HG03432 (cell line): ENCODE measurements at regions not wholly inside any gene's neighbourhood (a gene's known extent, or its start where the extent isn't known, plus 50 kb on each side); places are given as distances from the start of the nearest gene placed in this dataset.
"Not testable (repeated sequence)": the region's sequence is repeated elsewhere in the genome, so short reads cannot be mapped to it uniquely, and the experiment has no call there.

Experiments
- ATAC-seq: cut with Tn5 transposase; IDR thresholded peaks from one replicate; pipeline ENCODE4 v1.9.1; 2021; ENCODE audit warnings: mild to moderate bottlenecking, moderate library complexity; ENCODE audit not compliant: unreplicated experiment

GRCh38 chr19:37303591-37304171 is 67.2 kb upstream of the ZNF527 start:
- ATAC-seq = no peak

- ATAC-seq = no peak
These were observed 66.6 kb upstream of the ZNF527 start for GRCh38 chr19:37304190-37304883.

GRCh38 chr19:37304884-37305255 is 66.0 kb upstream of the ZNF527 start:
- no peak for ATAC-seq

- no peak for ATAC-seq
These were observed 64.4 kb upstream of the ZNF527 start for GRCh38 chr19:37306383-37306963.

DNA sequence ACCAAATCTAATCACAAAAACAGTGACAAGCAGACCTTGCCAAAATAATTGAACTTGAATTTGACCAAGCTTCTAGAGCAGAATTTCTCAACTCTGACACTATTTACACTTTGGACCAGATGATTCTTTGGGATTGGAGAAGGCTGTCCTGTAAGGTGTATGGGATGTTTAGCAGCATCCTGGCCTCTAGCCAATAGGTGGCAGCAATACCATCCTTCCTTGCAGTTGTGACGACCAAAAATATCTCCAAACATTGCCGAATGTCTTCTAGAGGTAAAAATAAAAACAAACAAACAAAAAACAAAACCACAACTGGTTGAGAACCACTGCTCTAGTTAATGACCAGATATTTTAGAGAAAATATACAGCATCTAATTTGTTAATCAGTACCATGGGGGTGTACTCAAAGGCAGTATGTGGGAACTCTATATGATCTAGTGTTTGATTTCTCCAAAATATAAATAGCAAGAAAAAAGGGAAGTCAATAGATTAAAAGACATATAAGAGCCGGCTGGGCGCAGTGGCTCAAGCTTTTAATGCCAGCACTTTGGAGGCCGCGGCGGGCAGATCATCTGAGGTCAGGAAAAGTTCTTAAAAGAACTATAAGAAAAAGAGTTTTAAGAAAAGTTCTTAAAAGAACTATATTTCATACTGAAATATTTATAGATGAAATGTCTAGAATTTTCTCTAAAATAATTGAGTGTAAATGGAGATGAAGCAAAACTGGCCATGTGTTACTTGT is 60.9 kb upstream of the ZNF527 start:
- ATAC-seq = no peak

DNA sequence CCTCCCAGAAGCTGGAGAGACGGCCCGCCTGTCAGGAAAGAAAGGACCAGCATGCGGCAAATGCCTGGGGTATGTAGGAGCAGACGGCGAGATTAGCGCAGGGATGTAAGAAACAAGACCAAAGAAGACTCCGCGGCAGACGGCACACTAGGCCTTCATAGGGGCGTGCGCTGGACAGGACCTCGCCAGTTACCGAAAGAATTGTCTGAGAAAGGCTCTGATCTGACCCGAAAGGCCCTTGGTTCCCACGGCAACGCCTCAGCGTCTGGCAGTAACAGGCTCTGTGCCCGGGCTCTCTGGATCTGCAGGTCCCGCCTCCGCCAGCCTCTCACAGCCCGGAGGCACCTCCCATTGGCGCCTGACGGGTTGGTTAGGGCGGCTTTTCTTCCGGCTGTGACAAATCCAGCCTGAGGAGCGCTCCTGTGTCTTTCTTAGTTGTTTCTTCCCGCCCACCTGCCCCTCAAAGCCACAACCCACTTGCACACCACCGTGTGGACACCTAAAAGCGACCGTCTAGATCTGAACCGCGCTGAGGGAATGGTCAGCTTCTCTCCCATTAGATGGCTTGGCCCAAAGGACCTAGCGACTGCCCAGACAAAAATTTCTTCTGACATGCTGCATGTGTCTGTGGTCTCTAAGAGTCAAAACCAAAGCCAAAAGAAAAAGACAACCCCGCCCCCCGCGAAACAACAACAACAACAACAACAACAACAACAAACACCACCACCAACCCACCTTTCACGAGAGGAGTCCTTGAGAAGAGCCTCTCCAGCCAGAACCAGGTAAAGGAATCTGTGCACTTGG is 58.2 kb upstream of the ZNF527 start:
- not testable (repeated sequence) for ATAC-seq

DNA sequence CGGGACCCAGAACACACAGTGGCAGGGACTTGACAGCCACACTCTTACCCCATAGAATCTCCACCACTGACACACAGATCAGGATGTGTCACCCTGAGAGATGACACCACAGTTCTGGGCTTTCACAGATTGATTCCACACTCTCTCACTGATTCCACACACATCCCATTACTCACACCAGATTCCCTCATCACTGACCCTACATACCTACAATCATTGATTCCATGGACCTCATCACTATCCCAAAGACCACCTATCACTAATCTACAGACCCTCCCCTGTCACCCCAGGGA is 57.6 kb upstream of the ZNF527 start:
- ATAC-seq = no peak

- peak; percentile 92 for ATAC-seq
These were observed 53.3 kb upstream of the ZNF527 start for GRCh38 chr19:37317403-37318209.

GRCh38 chr19:37320988-37321387 is 49.9 kb upstream of the ZNF527 start:
- not testable (repeated sequence) for ATAC-seq
